ENCODE measurements at regions not wholly inside any gene's neighbourhood (a gene's known extent, or its start where the extent isn't known, plus 50 kb on each side); places are given as distances from the start of the nearest gene placed in this dataset.

- TF ChIP-seq CTCF (IDR thresholded peaks at IDR 0.05) (no peak), POLR2A (IDR thresholded peaks at IDR 0.05) (no peak)
These were observed 246.8 kb downstream of the SNCA start for GRCh38 chr4:89590128-89590527.
